ENCODE measurements at regions not wholly inside any gene's neighbourhood (a gene's known extent, or its start where the extent isn't known, plus 50 kb on each side); places are given as distances from the start of the nearest gene placed in this dataset.

- no peak for TF ChIP-seq CTCF (conservative IDR thresholded peaks at IDR 0.05; ENCODE audit: low read depth, low read length)
- TF ChIP-seq EZH2 (IDR thresholded peaks at IDR 0.05; ENCODE audit: borderline replicate concordance, low read depth, low read length, poor library complexity, severe bottlenecking): no peak
Observed at GRCh38 chr6:144564202-144564601, 279.1 kb downstream of the UTRN start.
